ENCODE measurements at regions not wholly inside any gene's neighbourhood (a gene's known extent, or its start where the extent isn't known, plus 50 kb on each side); places are given as distances from the start of the nearest gene placed in this dataset.

- H3K14ac ChIP-seq (replicated peaks; ENCODE audit: low read depth, low read length), result no peak overlapping the region
- H3K4me2 ChIP-seq (ENCODE audit: low read depth, low read length), result no peak overlapping the region
- H3K4ac ChIP-seq (ENCODE audit: low read depth, low read length), result no peak overlapping the region
- H3K36me3 ChIP-seq (ENCODE audit: control insufficient read depth, insufficient read depth, low read length), result no peaks in the 10 kb centered on the region
- H2BK120ac ChIP-seq (ENCODE audit: low read depth, low read length), result no peak overlapping the region
- no peak overlapping the region for H3K4me3 ChIP-seq (ENCODE audit: insufficient read depth, low read depth, low read length)
- no peak overlapping the region for H3K18ac ChIP-seq (ENCODE audit: low read depth, low read length)
- H4K91ac ChIP-seq (ENCODE audit: insufficient read depth, low read depth, low read length), result no peak overlapping the region
- no peaks in the 10 kb centered on the region for H3K27me3 ChIP-seq (ENCODE audit: control insufficient read depth, insufficient read depth, low read length)
- DNase-seq (no peak), ATAC-seq (ENCODE audit: low read depth) (no peak)
- in situ Hi-C loops (cut with MboI; ENCODE audit: low sequenced_read_pairs) (no loop called here), dilution Hi-C loops (cut with HindIII; ENCODE audit: low sequenced_read_pairs, unreplicated experiment) (no loop called here), intact Hi-C loops (cut with micrococcal nuclease) (loop anchor here (5.0 kb wide), 2 partner anchors 389 to 534 kb away; partner anchors contain the start of gene SYT1)
- H4K20me1 ChIP-seq (ENCODE audit: insufficient read depth, low read length), result no peaks in the 10 kb centered on the region
- no peak overlapping the region for H2BK5ac ChIP-seq (ENCODE audit: low read depth, low read length, poor library complexity, severe bottlenecking)
- H4K5ac ChIP-seq (ENCODE audit: low read depth, low read length), result no peak overlapping the region
- no peak overlapping the region for H2AK9ac ChIP-seq (replicated peaks; ENCODE audit: low read depth, low read length, poor library complexity)
- no TSS peak for BruUV-seq (replicated peaks)
- no peak overlapping the region for H2BK15ac ChIP-seq (ENCODE audit: low read depth, low read length)
- no CpG with 5 or more reads among the region's 4 CpGs for WGBS, 2 experiments (ENCODE audit: extremely low coverage in 2 of 2, insufficient read length in 1 of 2)
- no peak for TF ChIP-seq BHLHE40 (IDR thresholded peaks at IDR 0.05; ENCODE audit: low read depth, low read length)
- no peak for TF ChIP-seq RCOR1 (IDR thresholded peaks at IDR 0.05; ENCODE audit: insufficient replicate concordance, low read length)
- TF ChIP-seq, protein P1, sequence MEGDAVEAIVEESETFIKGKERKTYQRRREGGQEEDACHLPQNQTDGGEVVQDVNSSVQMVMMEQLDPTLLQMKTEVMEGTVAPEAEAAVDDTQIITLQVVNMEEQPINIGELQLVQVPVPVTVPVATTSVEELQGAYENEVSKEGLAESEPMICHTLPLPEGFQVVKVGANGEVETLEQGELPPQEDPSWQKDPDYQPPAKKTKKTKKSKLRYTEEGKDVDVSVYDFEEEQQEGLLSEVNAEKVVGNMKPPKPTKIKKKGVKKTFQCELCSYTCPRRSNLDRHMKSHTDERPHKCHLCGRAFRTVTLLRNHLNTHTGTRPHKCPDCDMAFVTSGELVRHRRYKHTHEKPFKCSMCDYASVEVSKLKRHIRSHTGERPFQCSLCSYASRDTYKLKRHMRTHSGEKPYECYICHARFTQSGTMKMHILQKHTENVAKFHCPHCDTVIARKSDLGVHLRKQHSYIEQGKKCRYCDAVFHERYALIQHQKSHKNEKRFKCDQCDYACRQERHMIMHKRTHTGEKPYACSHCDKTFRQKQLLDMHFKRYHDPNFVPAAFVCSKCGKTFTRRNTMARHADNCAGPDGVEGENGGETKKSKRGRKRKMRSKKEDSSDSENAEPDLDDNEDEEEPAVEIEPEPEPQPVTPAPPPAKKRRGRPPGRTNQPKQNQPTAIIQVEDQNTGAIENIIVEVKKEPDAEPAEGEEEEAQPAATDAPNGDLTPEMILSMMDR (conservative IDR thresholded peaks at IDR 0.05; ENCODE audit: low read depth, low read length), result no peak
- no peak for TF ChIP-seq MAZ (IDR thresholded peaks at IDR 0.05; ENCODE audit: borderline replicate concordance, low read depth, low read length)
- TF ChIP-seq RFX5 (IDR thresholded peaks at IDR 0.05; ENCODE audit: low read depth, low read length), result no peak
- H3K9me1 ChIP-seq (ENCODE audit: insufficient read depth, low read length), result no peaks in the 10 kb centered on the region
- H4K8ac ChIP-seq (ENCODE audit: low read depth in 2 of 2, low read length in 2 of 2), result no peak overlapping the region
- POLR2A ChIA-PET (ENCODE audit: unreplicated experiment), result interaction anchor here (0.6 kb wide), 1 partner anchor 32 kb away, joined by 3 read pairs; no protein-coding TSS in a partner anchor
- CTCF ChIA-PET, result interaction anchor here (0.9 to 1.1 kb wide), 2 partner anchors 16 to 30 kb away, joined by 3 read pairs; no protein-coding TSS in a partner anchor
- H3K4me1 ChIP-seq (ENCODE audit: control insufficient read depth, insufficient read depth, low read length), result no peaks in the 10 kb centered on the region
- H3K79me1 ChIP-seq (ENCODE audit: low read depth in 1 of 2, low read length in 2 of 2), result no peaks in the 10 kb centered on the region
- H3K23ac ChIP-seq (ENCODE audit: low read depth, low read length), result no peak overlapping the region
- H3K56ac ChIP-seq (ENCODE audit: extremely low read depth, insufficient read depth, low read length), result no peak overlapping the region
- H3K27ac ChIP-seq (ENCODE audit: insufficient read depth, low read length), result no peak overlapping the region
- H3K9me3 ChIP-seq (ENCODE audit: control insufficient read depth, insufficient read depth, low read length), result peaks cover 8% of the 10 kb centered on the region; the same call in 1 of the 2 replicates
- no peak overlapping the region for H2BK20ac ChIP-seq (ENCODE audit: low read depth, low read length)
- H3K9ac ChIP-seq (ENCODE audit: low read depth, low read length), result no peak overlapping the region
- no peak overlapping the region for H2AFZ ChIP-seq (replicated peaks; ENCODE audit: low read length, poor library complexity)
- no peak overlapping the region for H2AK5ac ChIP-seq (ENCODE audit: low read depth, low read length)
Measured at GRCh38 chr12:78473561-78473960, 391.0 kb upstream of the SYT1 start.
